GM18526 (cell line): ENCODE measurements at regions not wholly inside any gene's neighbourhood (a gene's known extent, or its start where the extent isn't known, plus 50 kb on each side); places are given as distances from the start of the nearest gene placed in this dataset.

Source experiments
- POLR2A ChIP-seq: IDR thresholded peaks from 3 replicates; pipeline ENCODE4 v1.6.1; 2011; ENCODE audit not compliant: insufficient read length; ENCODE audit errors: extremely low read depth

GRCh38 chr1:229127301-229127700 lies 143.6 kb upstream of the RAB4A start:
- no peak for TF ChIP-seq POLR2A

GRCh38 chr1:229128066-229128608 lies 142.8 kb upstream of the RAB4A start:
- TF ChIP-seq POLR2A = no peak

- TF ChIP-seq POLR2A = no peak
Observed at GRCh38 chr1:229129301-229130027, 141.4 kb upstream of the RAB4A start.

GRCh38 chr1:229130028-229130668 lies 140.8 kb upstream of the RAB4A start:
- no peak for TF ChIP-seq POLR2A

- TF ChIP-seq POLR2A = no peak
Observed at GRCh38 chr1:229131243-229132105, 139.4 kb upstream of the RAB4A start.

- TF ChIP-seq POLR2A = no peak
Observed at GRCh38 chr1:229132106-229132443, 138.8 kb upstream of the RAB4A start.

- TF ChIP-seq POLR2A = no peak
Observed at GRCh38 chr1:229132706-229133105, 138.2 kb upstream of the RAB4A start.

GRCh38 chr1:229133151-229133550 lies 137.8 kb upstream of the RAB4A start:
- no peak for TF ChIP-seq POLR2A

- TF ChIP-seq POLR2A = no peak
Observed at GRCh38 chr1:229133811-229134210, 137.1 kb upstream of the RAB4A start.

- TF ChIP-seq POLR2A = no peak
Observed at GRCh38 chr1:229135773-229136172, 135.1 kb upstream of the RAB4A start.

- no peak for TF ChIP-seq POLR2A
Observed at GRCh38 chr1:229136822-229137221, 134.1 kb upstream of the RAB4A start.

GRCh38 chr1:229137271-229137670 lies 133.6 kb upstream of the RAB4A start:
- TF ChIP-seq POLR2A = no peak

- no peak for TF ChIP-seq POLR2A
Observed at GRCh38 chr1:229138058-229138457, 132.9 kb upstream of the RAB4A start.

- TF ChIP-seq POLR2A = no peak
Observed at GRCh38 chr1:229139331-229140118, 131.4 kb upstream of the RAB4A start.

- TF ChIP-seq POLR2A = no peak
Observed at GRCh38 chr1:229140119-229140396, 130.9 kb upstream of the RAB4A start.

- no peak for TF ChIP-seq POLR2A
Observed at GRCh38 chr1:229141271-229141670, 129.6 kb upstream of the RAB4A start.
